Left cardiac atrium (tissue), 4 donors: ENCODE measurements at regions not wholly inside any gene's neighbourhood (a gene's known extent, or its start where the extent isn't known, plus 50 kb on each side); places are given as distances from the start of the nearest gene placed in this dataset.

Source experiments
- ATAC-seq, 2 donors: fragments of 200-7000 bp; cut with Tn5 transposase; one replicate each; pipeline ENCODE4 v1.9.1; 2020; ENCODE audit warnings: mild to moderate bottlenecking in 2 of 2, moderate library complexity in 2 of 2
- DNase-seq: peaks from one replicate; pipeline ENCODE4 v3.0.0-alpha.2; 2020
- intact Hi-C, 2 donors: fragments of 100-400 bp; cut with DNase I; formaldehyde crosslinking; loops; one replicate each; pipeline versions ENCODE4 v1.14.1 to v1.15.1; 2022 to 2023
- donor health status: DM: no; HTN: yes; CAD: no.
- donor health status: DM: no; HTN: yes; CAD: no; lungs with severe emphysema.
- donor health status: DM: yes; HTN: yes; CAD: no.
- donor health status: Dilated cardiomyopathy.

- intact Hi-C loops = no loop called here
- DNase-seq (no peak), ATAC-seq (no peak)
Observed at GRCh38 chr3:24937780-24938179, 443.1 kb upstream of the THRB start.

DNA sequence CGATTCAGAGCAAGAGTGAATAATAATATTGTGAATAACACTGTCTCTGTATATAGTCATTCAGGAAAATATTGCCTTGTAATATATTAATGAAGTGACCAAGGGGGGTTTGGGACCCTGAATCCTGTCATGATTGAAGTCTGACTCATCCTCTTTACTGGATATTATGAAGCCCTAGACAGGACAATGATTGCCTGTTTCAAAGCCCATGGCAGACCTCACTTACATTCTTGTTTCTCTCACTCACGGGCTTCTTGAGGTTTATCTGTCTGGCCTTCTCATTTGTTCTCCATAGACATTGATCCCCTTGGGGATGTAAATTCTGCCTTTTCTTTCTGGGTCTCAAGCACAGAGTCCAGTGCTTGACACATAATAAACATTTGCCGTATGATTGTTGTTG is 449.3 kb upstream of the THRB start:
- intact Hi-C loops = no loop called here
- DNase-seq (no peak), ATAC-seq (no peak)

- intact Hi-C loops = no loop called here
- DNase-seq = no peak
- no peak for ATAC-seq
Observed at GRCh38 chr3:24944805-24945520, 450.3 kb upstream of the THRB start.

DNA sequence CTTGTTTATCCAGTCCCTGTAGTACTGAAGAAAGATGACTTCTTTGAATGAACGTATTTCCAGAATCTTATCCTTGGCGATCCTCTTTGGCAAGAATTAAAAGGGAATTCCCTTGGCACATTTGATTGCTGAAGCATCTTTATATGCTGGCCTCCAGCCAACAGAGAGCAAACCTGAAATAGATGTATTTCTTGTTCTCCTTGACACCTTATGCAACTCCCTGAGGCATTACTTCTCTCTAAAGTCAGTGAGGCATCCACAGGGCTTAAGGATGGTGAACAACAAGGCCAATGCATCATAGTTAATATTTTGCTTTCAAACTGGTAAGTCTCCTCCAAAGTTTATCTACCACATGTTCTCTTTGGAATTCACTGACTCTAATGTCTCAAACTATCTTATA is 450.9 kb upstream of the THRB start:
- DNase-seq (no peak), ATAC-seq (no peak)
- intact Hi-C loops = no loop called here

GRCh38 chr3:24947103-24947502 is 452.5 kb upstream of the THRB start:
- ATAC-seq = no peak
- intact Hi-C loops = no loop called here
- DNase-seq = no peak

GRCh38 chr3:24951180-24951579 is 456.5 kb upstream of the THRB start:
- ATAC-seq (no peak), DNase-seq (no peak)
- intact Hi-C loops = no loop called here

GRCh38 chr3:24952388-24952787 is 457.7 kb upstream of the THRB start:
- intact Hi-C loops = no loop called here
- no peak for ATAC-seq
- DNase-seq = no peak

DNA sequence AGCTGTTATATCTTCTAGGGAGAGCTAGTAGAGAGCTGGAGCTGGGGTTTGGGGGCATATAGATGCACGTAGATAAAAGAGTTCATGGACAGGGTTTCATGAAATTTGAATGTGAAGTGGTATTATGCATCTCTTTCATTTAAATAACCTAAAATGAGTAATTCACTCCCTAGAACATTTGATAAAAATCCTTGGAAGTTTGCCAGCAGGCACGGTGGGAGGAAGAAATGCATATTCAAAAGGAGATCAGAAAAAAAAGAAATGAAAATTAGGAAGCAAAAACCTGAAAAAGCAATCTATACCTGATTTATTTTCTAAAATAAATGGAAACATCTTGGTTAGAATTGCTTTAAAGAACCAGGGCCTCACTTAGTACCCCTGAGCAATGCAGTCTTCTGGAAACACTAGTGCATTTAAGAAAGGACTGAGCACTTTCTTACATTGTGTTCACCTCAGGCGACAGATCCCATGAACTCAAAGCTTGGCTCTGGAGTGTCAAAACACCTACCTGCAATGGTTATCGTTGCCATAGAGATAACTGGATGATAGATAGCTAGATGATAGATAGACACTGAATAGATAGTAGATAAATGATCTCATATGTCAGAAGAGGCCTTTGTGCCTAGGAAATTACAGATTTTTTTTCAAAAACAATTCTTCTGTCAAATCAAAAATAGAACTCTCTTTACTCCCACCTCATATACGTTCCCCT is 458.6 kb upstream of the THRB start:
- intact Hi-C loops = no loop called here
- DNase-seq (no peak), ATAC-seq (no peak)

DNA sequence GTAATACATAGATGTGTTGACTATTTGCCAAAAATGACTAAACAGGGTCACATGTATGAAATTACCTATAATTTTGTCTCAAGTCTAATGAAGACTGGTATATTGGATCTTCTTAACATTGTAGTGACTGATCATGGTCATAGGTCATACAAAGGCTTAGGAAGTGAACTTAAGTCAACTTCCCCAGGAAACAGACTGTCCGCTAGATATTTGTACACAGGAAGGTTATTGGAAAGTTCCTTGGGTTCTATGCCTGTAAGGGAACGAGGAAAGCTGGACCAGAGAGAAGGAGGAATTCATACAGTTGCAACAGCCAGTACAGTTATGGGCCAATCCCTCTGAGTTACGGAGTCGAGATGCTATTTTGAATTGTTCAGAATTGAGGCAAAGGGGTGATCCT is 462.0 kb upstream of the THRB start:
- ATAC-seq = no peak
- DNase-seq = no peak
- intact Hi-C loops = no loop called here

DNA sequence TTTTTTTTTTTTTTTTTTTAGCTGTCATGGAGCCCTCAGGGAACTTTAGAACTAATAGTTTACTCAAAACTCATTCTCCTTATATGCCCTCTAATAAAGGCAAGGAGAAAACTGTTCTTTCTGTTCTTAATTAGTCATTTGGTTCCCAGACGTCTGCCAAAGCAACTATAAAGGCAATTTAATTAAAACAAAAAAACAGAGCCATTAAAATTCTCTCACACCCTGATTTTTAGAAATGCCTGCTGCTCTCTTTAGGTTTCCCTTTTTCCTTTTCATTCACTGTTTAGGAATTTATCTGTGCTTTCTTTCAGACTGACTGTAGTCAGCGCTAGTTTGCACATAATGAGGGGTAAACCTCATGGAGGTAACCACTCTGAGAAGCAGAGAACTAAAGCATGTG is 463.6 kb upstream of the THRB start:
- intact Hi-C loops = no loop called here

DNA sequence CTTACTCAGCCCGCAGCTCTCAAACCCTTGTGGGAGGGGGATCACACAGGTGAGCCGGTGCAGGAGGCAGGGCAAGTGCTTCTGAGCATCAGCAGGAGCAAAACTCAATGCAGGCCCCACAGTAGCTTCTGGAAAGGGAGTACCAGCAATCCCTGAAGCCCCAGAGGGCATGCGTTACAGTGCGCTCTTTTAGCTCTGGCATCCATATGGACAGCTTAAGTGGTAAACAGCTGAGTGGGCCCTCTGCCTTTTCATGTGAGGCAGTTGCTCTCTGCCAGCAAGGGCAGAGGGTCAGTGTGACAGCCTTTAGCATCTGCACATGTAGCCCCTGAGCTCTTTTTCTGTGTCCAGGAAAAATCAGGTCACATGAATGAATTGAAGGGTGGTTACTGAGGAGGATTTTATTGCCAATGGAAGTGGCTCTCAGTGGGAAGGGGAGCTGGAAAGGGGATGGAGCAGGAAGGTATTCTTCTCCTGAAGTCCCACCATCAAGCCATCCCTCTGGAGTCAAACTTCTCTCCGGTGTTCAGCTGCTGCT is 464.3 kb upstream of the THRB start:
- intact Hi-C loops = no loop called here
- DNase-seq = no peak
- ATAC-seq = no peak

More for the DNA sequence above, 463.6 kb upstream of the THRB start:
- ATAC-seq (no peak), DNase-seq (no peak)

- intact Hi-C loops = loop anchor here (5.0 to 10.0 kb wide), 5 partner anchors 38 to 631 kb away; no protein-coding TSS in a partner anchor
- ATAC-seq (no peak), DNase-seq (no peak)
Observed at GRCh38 chr3:24963762-24964625, 464.1 kb upstream of the RARB start.

DNA sequence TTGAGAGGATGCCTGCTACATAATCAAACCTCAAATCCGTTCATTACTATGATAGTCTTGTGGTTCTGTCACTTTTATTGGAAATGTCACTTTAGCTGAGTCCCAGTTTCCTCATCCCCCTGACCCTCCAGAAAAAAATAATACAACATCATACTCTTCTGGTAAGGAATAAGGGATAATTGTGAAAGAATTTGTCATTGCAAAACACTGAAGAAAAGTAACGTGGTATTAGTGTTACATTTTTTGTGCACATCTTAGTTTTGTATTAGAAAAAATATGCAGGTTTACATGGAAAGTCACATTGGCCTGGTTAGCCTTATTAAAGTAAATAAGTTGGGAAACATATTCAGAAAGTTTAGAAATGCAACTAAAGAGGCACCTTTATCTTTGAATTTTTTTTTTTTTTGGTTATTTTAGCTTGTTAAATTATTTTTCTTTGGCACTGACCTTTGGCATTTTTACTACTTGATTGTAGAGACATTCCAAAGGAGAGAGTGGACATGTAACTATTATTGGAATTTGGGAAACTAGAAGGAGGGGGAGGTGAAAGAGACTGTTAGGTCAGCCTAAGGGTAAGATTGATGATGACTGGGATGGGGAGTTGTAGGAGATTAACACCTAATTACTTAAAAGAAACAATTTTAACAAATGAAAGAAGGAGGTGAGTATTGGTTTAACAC is 462.2 kb upstream of the RARB start:
- ATAC-seq = no peak
- DNase-seq = no peak
- intact Hi-C loops = loop anchor here (10.0 kb wide), 2 partner anchors 69 to 629 kb away; no protein-coding TSS in a partner anchor

DNA sequence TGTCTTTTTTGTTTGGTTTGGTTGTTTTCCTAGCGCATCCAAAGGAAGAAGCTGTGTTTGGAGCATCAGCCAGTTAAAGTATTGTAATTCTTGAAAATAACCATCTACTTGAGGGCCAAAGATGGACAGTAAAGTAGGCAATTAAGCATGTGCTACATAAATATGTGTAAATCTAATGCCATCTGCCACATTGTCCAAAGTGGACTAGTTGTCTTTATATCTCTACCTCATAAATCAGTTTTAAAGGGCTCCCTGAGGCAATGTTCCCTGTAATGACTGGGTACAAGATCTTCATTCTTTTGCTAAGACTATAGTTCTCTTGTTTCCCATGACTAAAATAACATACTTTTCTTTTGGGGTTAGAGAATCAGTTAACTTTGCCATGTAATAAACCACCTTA is 460.0 kb upstream of the RARB start:
- no peak for ATAC-seq
- no peak for DNase-seq
- intact Hi-C loops = loop anchor here (10.0 kb wide), 2 partner anchors 67 to 627 kb away; no protein-coding TSS in a partner anchor

GRCh38 chr3:24972491-24972890 is 455.6 kb upstream of the RARB start:
- DNase-seq = no peak

GRCh38 chr3:24981309-24981708 is 446.8 kb upstream of the RARB start:
- no peak for ATAC-seq
- intact Hi-C loops = no loop called here
- DNase-seq = no peak

More at GRCh38 chr3:24972491-24972890, 455.6 kb upstream of the RARB start:
- intact Hi-C loops = no loop called here
- ATAC-seq = no peak

DNA sequence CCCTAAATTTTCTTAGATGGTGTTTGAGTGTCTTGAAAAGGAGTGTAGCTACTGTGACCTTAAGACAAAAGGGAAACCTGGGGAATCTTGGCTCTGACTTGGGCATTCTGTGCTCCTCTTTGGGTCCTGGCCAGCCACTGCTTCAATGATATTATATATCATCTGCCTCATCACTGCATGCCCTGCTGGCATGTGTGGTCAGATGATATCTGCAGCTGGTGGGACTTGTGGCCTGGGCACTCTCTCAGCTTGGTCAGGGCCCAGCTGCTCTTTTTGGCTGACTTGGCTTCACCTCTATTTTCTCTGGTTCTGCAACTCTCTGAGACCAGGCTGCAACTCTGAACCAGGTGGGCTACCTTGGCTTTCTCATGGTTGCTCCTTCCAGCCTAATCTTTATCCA is 446.1 kb upstream of the RARB start:
- DNase-seq (no peak), ATAC-seq (no peak)
- intact Hi-C loops = no loop called here

DNA sequence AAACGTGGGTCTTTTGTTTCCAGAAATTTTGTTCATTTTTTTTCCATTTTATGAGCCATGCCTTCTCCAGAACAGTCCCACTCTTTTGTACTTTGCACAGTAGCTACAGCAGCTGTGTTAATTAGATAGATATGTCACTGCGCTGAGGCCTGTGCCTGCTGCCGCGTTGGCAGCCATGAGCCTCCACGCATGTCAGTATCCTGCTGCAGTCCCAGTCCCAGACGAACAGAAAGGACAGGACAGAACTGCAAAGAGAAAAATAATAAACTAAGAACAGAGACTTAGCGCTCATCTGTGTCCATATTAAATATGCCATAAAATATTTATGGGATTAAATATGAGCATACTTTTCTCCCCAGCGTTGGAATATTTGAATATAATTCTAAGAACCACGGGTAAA is 442.4 kb upstream of the RARB start:
- no peak for DNase-seq
- no peak for ATAC-seq
- intact Hi-C loops = no loop called here

DNA sequence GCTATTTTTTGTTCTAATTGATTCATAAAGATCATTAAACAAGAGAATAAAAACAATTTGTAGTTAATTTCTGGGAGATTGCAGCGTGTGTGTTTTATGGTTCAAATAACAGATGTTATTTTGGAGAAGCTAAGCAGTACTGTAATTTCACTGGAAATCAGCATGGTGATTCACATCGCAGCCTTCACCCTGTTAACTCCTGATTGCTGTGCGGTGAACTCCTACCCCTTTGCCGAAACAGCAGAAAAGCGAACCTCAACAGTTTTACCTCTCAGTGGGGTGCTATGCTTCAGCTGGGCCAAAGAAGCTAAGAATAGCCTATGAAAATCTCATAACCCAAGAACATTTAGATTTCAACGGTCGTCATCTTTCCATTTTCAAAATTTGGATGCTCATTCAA is 441.5 kb upstream of the RARB start:
- intact Hi-C loops = no loop called here
- ATAC-seq = no peak
- no peak for DNase-seq
